HCT116 (cell line): ENCODE measurements at regions not wholly inside any gene's neighbourhood (a gene's known extent, or its start where the extent isn't known, plus 50 kb on each side); places are given as distances from the start of the nearest gene placed in this dataset.
A peak's percentile ranks its signal among the peaks of the same experiment; 100 is the strongest.

Experiments
- ATAC-seq: fragments of 200-7000 bp; cut with Tn5 transposase; 2 replicates; pipeline ENCODE4 v1.9.1; 2020; ENCODE audit warnings: mild to moderate bottlenecking, moderate library complexity
- BruUV-seq: library from RNA; stranded (reverse); fragments of 400-500 nt; replicated peaks from 2 replicates; lab custom pipeline; 2021; lab: Mats Ljungman, UMichigan
- CTCF ChIA-PET: fragments of 300-600 bp; sonication (Branson Sonifier 250); formaldehyde crosslinking; loops from one replicate; lab custom pipeline; 2021; ENCODE audit warnings: antibody characterized with exemption; lab: Charles Lee
- POLR2A ChIA-PET: fragments of 300-600, 350-600 bp; sonication (Branson Sonifier 250); formaldehyde crosslinking; loops from one replicate; lab custom pipeline; 2021; ENCODE audit warnings: antibody characterized with exemption; lab: Charles Lee
- RAD21 ChIA-PET, 2 experiments: fragments of 300-600 bp; sonication (Branson Sonifier 250); formaldehyde crosslinking; loops; one replicate each; lab custom pipeline; 2023; ENCODE audit warnings: low total read pairs in 2 of 2; ENCODE audit not compliant: uncharacterized antibody in 2 of 2, unreplicated experiment in 2 of 2, low non-redundant PET in 1 of 2; lab: Charles Lee
- DNase-seq: peaks from one replicate; pipeline ENCODE4 v3.0.0-alpha.2; 2010; ENCODE audit warnings: low read depth, low spot score
- H2AFZ ChIP-seq: fragments of 200-600 bp; shearing (Covaris generic), sonication (generic); 2 replicates; pipeline ENCODE4 v1.6.1; 2017; ENCODE audit warnings: low read depth, mixed run types, mixed read lengths, antibody characterized with exemption, low read length; ENCODE audit not compliant: poor library complexity, severe bottlenecking
- H3K27ac ChIP-seq: 2 replicates; pipeline ENCODE4 v1.5.1; 2012; ENCODE audit warnings: low read depth, low read length
- H3K27me3 ChIP-seq: fragments of 200-600 bp; sonication (generic); 2 replicates; pipeline ENCODE4 v1.6.1; 2016; ENCODE audit warnings: mixed run types, low read length, mixed read lengths; ENCODE audit not compliant: insufficient read depth
- H3K36me3 ChIP-seq, 2 experiments: fragments of 200-500 bp in 1 of 2; fragments of 200-600 bp in 1 of 2; sonication (Bioruptor generic) in 1 of 2; sonication (generic) in 1 of 2; 2 replicates each; pipeline versions ENCODE4 v1.5.1 to v1.6.1; 2014 to 2016; ENCODE audit warnings: low read length in 2 of 2, inconsistent platforms in 1 of 2, mixed read lengths in 1 of 2, mixed run types in 1 of 2; ENCODE audit not compliant: insufficient read depth in 2 of 2, control insufficient read depth in 1 of 2
- H3K4me1 ChIP-seq, 2 experiments: fragments of 200-600 bp in 1 of 2; sonication (generic) in 1 of 2; 2 replicates each; pipeline versions ENCODE4 v1.5.1 to v1.6.1; 2012 to 2017; ENCODE audit warnings: low read length in 2 of 2, inconsistent platforms in 1 of 2, mild to moderate bottlenecking in 1 of 2, mixed read lengths in 1 of 2, mixed run types in 1 of 2, moderate library complexity in 1 of 2; ENCODE audit not compliant: insufficient read depth in 2 of 2, control insufficient read depth in 1 of 2
- H3K4me2 ChIP-seq: fragments of 200-600 bp; sonication (generic); 2 replicates; pipeline ENCODE4 v1.6.1; 2017; ENCODE audit warnings: mixed run types, low read length, mixed read lengths
- H3K4me3 ChIP-seq, 2 experiments: fragments of 200-600 bp in 1 of 2; sonication (generic) in 1 of 2; replicated peaks in 1 of 2; 2 replicates each; pipeline ENCODE4 v1.5.1; 2011 to 2016; ENCODE audit warnings: low read length in 2 of 2, control low read depth in 1 of 2, low read depth in 1 of 2, mild to moderate bottlenecking in 1 of 2, mixed read lengths in 1 of 2, mixed run types in 1 of 2
- H3K79me2 ChIP-seq: fragments of 200-600 bp; sonication (generic); 2 replicates; pipeline ENCODE4 v1.6.1; 2017; ENCODE audit warnings: mild to moderate bottlenecking, mixed run types, low read length, moderate library complexity, mixed read lengths; ENCODE audit not compliant: insufficient read depth
- H3K9ac ChIP-seq: fragments of 200-600 bp; sonication (generic); 2 replicates; pipeline ENCODE4 v1.6.1; 2016; ENCODE audit warnings: low read length, mixed read lengths
- H3K9me2 ChIP-seq: fragments of 200-600 bp; sonication (generic), shearing (Covaris generic); 2 replicates; pipeline ENCODE4 v1.6.1; 2017; ENCODE audit warnings: mixed run types, mild to moderate bottlenecking, moderate library complexity; ENCODE audit not compliant: insufficient read depth
- H3K9me3 ChIP-seq, 2 experiments: fragments of 200-500 bp in 1 of 2; fragments of 200-600 bp in 1 of 2; sonication (Bioruptor generic) in 1 of 2; sonication (generic) in 1 of 2; 2 replicates each; pipeline ENCODE4 v1.6.1; 2014 to 2017; ENCODE audit warnings: low read length in 2 of 2, mixed read lengths in 2 of 2, inconsistent platforms in 1 of 2, low read depth in 1 of 2, mild to moderate bottlenecking in 1 of 2, mixed run types in 1 of 2, moderate library complexity in 1 of 2; ENCODE audit not compliant: control insufficient read depth in 1 of 2, insufficient read depth in 1 of 2
- H4K20me1 ChIP-seq: fragments of 200-600 bp; sonication (generic), shearing (Covaris generic); 2 replicates; pipeline ENCODE4 v1.6.1; 2017; ENCODE audit warnings: mixed run types, mild to moderate bottlenecking, moderate library complexity; ENCODE audit not compliant: insufficient read depth
- EGR1 ChIP-seq: IDR thresholded peaks from 2 replicates; pipeline ENCODE4 v1.6.1; 2012; ENCODE audit warnings: low read depth
- FOSL1 ChIP-seq: IDR thresholded peaks from 2 replicates; pipeline ENCODE4 v1.6.1; 2012; ENCODE audit warnings: low read depth
- JUND ChIP-seq: IDR thresholded peaks from 2 replicates; pipeline ENCODE4 v1.6.1; 2012
- POLR2AphosphoS5 ChIP-seq: IDR thresholded peaks from 2 replicates; pipeline ENCODE4 v1.6.1; 2011; ENCODE audit warnings: mild to moderate bottlenecking, low read depth, low read length, moderate library complexity
- SIN3A ChIP-seq: IDR thresholded peaks from 2 replicates; pipeline ENCODE4 v1.6.1; 2012; ENCODE audit warnings: low read depth
- intact Hi-C: fragments of 100-400 bp; cut with micrococcal nuclease; formaldehyde crosslinking; loops from 2 replicates; pipeline ENCODE4 v1.10.0; 2022
- TF ChIP-seq, protein P1 (sequence below): IDR thresholded peaks from 2 replicates; pipeline ENCODE4 v1.6.1; 2012
- TF ChIP-seq, protein P2 (sequence below): IDR thresholded peaks from 2 replicates; pipeline ENCODE4 v1.6.1; 2011; ENCODE audit warnings: mild to moderate bottlenecking, low read length, moderate library complexity; ENCODE audit not compliant: insufficient replicate concordance; ENCODE audit errors: extremely low read depth
- TF ChIP-seq, protein P3 (sequence below), 3 experiments: fragments of 200-600 bp in 1 of 3; sonication (generic) in 1 of 3; IDR thresholded peaks in 2 of 3; conservative IDR thresholded peaks in 1 of 3; 2 replicates each; pipeline ENCODE4 v1.5.1; 2012 to 2017; ENCODE audit warnings: low read depth in 2 of 3, low read length in 2 of 3, antibody characterized with exemption in 1 of 3, borderline replicate concordance in 1 of 3, control low read depth in 1 of 3, mild to moderate bottlenecking in 1 of 3, mixed read lengths in 1 of 3, mixed run types in 1 of 3, moderate library complexity in 1 of 3; ENCODE audit not compliant: insufficient read depth in 1 of 3
- TF ChIP-seq, protein P4 (sequence below): IDR thresholded peaks from 2 replicates; pipeline ENCODE4 v1.6.1; 2012; ENCODE audit warnings: low read depth

DNA sequence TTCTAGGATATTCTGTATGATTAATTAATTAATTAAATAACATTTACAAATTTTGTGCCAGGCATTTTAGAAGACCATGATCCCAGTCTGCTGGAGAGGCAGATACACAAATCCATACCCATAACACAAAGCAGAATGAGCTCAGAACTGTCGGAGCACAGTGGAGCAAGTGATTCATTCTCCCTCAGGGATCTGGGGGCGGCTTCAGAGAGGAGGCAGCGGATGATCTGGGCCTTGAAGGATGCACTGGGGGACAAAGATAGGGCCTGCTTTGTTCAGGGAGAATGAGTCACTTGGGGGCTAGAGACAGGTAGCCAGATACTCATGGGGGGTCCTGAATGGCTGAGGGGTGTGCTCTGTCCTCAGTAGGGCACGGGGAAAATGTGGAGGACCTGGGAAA is 50.9 kb upstream of the TRABD2B start:
- TF ChIP-seq SIN3A (no peak), FOSL1 (peak; percentile 15; the same call in 1 of the 2 replicates), JUND (no peak), EGR1 (peak; percentile 62; the same call in 1 of the 2 replicates), POLR2AphosphoS5 (no peak)
- TF ChIP-seq, protein P1, sequence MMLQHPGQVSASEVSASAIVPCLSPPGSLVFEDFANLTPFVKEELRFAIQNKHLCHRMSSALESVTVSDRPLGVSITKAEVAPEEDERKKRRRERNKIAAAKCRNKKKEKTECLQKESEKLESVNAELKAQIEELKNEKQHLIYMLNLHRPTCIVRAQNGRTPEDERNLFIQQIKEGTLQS = no peak
- TF ChIP-seq, protein P2, sequence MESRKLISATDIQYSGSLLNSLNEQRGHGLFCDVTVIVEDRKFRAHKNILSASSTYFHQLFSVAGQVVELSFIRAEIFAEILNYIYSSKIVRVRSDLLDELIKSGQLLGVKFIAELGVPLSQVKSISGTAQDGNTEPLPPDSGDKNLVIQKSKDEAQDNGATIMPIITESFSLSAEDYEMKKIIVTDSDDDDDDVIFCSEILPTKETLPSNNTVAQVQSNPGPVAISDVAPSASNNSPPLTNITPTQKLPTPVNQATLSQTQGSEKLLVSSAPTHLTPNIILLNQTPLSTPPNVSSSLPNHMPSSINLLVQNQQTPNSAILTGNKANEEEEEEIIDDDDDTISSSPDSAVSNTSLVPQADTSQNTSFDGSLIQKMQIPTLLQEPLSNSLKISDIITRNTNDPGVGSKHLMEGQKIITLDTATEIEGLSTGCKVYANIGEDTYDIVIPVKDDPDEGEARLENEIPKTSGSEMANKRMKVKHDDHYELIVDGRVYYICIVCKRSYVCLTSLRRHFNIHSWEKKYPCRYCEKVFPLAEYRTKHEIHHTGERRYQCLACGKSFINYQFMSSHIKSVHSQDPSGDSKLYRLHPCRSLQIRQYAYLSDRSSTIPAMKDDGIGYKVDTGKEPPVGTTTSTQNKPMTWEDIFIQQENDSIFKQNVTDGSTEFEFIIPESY = no peak
- TF ChIP-seq, protein P3, sequence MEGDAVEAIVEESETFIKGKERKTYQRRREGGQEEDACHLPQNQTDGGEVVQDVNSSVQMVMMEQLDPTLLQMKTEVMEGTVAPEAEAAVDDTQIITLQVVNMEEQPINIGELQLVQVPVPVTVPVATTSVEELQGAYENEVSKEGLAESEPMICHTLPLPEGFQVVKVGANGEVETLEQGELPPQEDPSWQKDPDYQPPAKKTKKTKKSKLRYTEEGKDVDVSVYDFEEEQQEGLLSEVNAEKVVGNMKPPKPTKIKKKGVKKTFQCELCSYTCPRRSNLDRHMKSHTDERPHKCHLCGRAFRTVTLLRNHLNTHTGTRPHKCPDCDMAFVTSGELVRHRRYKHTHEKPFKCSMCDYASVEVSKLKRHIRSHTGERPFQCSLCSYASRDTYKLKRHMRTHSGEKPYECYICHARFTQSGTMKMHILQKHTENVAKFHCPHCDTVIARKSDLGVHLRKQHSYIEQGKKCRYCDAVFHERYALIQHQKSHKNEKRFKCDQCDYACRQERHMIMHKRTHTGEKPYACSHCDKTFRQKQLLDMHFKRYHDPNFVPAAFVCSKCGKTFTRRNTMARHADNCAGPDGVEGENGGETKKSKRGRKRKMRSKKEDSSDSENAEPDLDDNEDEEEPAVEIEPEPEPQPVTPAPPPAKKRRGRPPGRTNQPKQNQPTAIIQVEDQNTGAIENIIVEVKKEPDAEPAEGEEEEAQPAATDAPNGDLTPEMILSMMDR (IDR thresholded peaks at IDR 0.05 in 2 of 3, conservative IDR thresholded peaks at IDR 0.05 in 1 of 3; ENCODE audit: borderline replicate concordance in 1 of 3, insufficient read depth in 1 of 3, low read depth in 2 of 3, low read length in 2 of 3) = no peak
- TF ChIP-seq, protein P4, sequence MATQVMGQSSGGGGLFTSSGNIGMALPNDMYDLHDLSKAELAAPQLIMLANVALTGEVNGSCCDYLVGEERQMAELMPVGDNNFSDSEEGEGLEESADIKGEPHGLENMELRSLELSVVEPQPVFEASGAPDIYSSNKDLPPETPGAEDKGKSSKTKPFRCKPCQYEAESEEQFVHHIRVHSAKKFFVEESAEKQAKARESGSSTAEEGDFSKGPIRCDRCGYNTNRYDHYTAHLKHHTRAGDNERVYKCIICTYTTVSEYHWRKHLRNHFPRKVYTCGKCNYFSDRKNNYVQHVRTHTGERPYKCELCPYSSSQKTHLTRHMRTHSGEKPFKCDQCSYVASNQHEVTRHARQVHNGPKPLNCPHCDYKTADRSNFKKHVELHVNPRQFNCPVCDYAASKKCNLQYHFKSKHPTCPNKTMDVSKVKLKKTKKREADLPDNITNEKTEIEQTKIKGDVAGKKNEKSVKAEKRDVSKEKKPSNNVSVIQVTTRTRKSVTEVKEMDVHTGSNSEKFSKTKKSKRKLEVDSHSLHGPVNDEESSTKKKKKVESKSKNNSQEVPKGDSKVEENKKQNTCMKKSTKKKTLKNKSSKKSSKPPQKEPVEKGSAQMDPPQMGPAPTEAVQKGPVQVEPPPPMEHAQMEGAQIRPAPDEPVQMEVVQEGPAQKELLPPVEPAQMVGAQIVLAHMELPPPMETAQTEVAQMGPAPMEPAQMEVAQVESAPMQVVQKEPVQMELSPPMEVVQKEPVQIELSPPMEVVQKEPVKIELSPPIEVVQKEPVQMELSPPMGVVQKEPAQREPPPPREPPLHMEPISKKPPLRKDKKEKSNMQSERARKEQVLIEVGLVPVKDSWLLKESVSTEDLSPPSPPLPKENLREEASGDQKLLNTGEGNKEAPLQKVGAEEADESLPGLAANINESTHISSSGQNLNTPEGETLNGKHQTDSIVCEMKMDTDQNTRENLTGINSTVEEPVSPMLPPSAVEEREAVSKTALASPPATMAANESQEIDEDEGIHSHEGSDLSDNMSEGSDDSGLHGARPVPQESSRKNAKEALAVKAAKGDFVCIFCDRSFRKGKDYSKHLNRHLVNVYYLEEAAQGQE = no peak
- H3K27me3 ChIP-seq = no peaks in the 10 kb centered on the region
- ChIA-PET POLR2A (no interaction called here), CTCF (interaction anchor here (0.9 to 1.0 kb wide), 2 partner anchors 13 to 15 kb away, joined by 3 read pairs; no protein-coding TSS in a partner anchor), RAD21 (no interaction called here)
- H3K9me2 ChIP-seq = no peaks in the 10 kb centered on the region
- ATAC-seq (peak; percentile 32; the same call in 1 of the 2 replicates), DNase-seq (no peak)
- no peak overlapping the region for H3K4me3 ChIP-seq
- intact Hi-C loops = loop anchor here (5.0 kb wide), 1 partner anchor 36 kb away; no protein-coding TSS in a partner anchor
- BruUV-seq = no TSS peak
- H3K4me1 ChIP-seq = peaks cover 10 to 54% of the 10 kb centered on the region in 2 experiments; a peak in 3 of 4 replicates
- no peak overlapping the region for H2AFZ ChIP-seq
- H3K27ac ChIP-seq = no peak overlapping the region
- peak overlapping the region; percentile 33 for H3K4me2 ChIP-seq
- H3K9ac ChIP-seq = no peak overlapping the region
- no peaks in the 10 kb centered on the region for H3K36me3 ChIP-seq
- H4K20me1 ChIP-seq = no peaks in the 10 kb centered on the region
- H3K79me2 ChIP-seq = no peaks in the 10 kb centered on the region
- H3K9me3 ChIP-seq = no peaks in the 10 kb centered on the region
